ENCODE measurements at regions not wholly inside any gene's neighbourhood (a gene's known extent, or its start where the extent isn't known, plus 50 kb on each side); places are given as distances from the start of the nearest gene placed in this dataset.
"Not testable (repeated sequence)": the region's sequence is repeated elsewhere in the genome, so short reads cannot be mapped to it uniquely, and the experiment has no call there.

GRCh38 chr6:170198298-170198697 lies 92.6 kb downstream of the DLL1 start:
- TF ChIP-seq CTCF (IDR thresholded peaks at IDR 0.05; ENCODE audit: control extremely low read depth, extremely low read depth): no peak
- no peaks in the 10 kb centered on the region for H3K36me3 ChIP-seq (ENCODE audit: control insufficient read depth in 4 of 4, insufficient read depth in 4 of 4, low read length in 4 of 4)
- peaks cover 0 to 3% (median 0%) of the 10 kb centered on the region in 5 donors for H3K4me1 ChIP-seq (ENCODE audit: control insufficient read depth in 5 of 5, insufficient read depth in 5 of 5, low read length in 5 of 5)
- H3K4me3 ChIP-seq: no peak overlapping the region
- peaks cover 0 to 8% (median 1%) of the 10 kb centered on the region in 4 donors for H3K9me3 ChIP-seq (ENCODE audit: control insufficient read depth in 4 of 4, insufficient read depth in 3 of 4, low read length in 3 of 4)
- H3K9ac ChIP-seq (ENCODE audit: insufficient read depth in 1 of 2, low read length in 2 of 2): no peak overlapping the region
- no peak for DNase-seq
- no peak overlapping the region for H3K27ac ChIP-seq (ENCODE audit: low read depth in 1 of 2, low read length in 1 of 2)
- peaks cover 0 to 3% (median 0%) of the 10 kb centered on the region in 3 donors for H3K27me3 ChIP-seq (ENCODE audit: control insufficient read depth in 3 of 3, insufficient read depth in 3 of 3, low read length in 2 of 3)
- ATAC-seq (ENCODE audit: insufficient read depth, low FRiP score): no peak
- 38 to 44% methylated on average over 2 of the region's 2 CpGs for WGBS, 2 donors

- Histone ChIP-seq H3K27me3 (ENCODE audit: control insufficient read depth in 3 of 3, insufficient read depth in 3 of 3, low read length in 2 of 3) (no peaks in the 10 kb centered on the region), H3K9me3 (ENCODE audit: control insufficient read depth in 4 of 4, insufficient read depth in 3 of 4, low read length in 3 of 4) (peaks cover 0 to 6% (median 1%) of the 10 kb centered on the region in 4 donors), H3K27ac (ENCODE audit: low read depth in 1 of 2, low read length in 1 of 2) (no peak overlapping the region), H3K4me3 (no peak overlapping the region), H3K4me1 (ENCODE audit: control insufficient read depth in 5 of 5, insufficient read depth in 5 of 5, low read length in 5 of 5) (no peaks in the 10 kb centered on the region), H3K36me3 (ENCODE audit: control insufficient read depth in 4 of 4, insufficient read depth in 4 of 4, low read length in 4 of 4) (no peaks in the 10 kb centered on the region), H3K9ac (ENCODE audit: insufficient read depth in 1 of 2, low read length in 2 of 2) (no peak overlapping the region)
- TF ChIP-seq CTCF (IDR thresholded peaks at IDR 0.05; ENCODE audit: control extremely low read depth, extremely low read depth): no peak
- ATAC-seq (ENCODE audit: insufficient read depth, low FRiP score): no peak
- DNase-seq: no peak
- 85 to 91% methylated on average over 13 of the region's 13 CpGs for WGBS, 2 donors
Observed at GRCh38 chr6:170193326-170193821, 97.5 kb downstream of the DLL1 start.

DNA sequence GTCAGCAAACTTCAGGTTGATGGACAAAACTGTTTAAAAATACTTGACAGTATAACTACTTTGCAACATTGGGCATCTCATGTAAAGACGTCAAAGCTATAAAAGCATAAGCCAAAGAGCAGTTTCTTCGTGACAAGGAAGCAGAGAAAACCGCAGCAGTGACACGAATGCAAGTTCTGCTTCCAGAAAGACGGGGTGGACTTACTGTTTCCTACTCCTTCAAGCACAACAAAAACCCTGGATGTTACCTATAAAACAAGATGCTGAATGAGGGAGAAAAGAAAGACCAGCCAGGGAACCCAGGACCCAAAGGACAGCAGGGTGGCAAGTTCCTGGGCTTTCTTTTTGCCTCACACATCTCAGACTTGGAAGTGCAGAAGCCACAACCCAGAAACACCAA lies 98.0 kb downstream of the DLL1 start:
- 91 to 92% methylated on average over 5 of the region's 5 CpGs for WGBS, 2 donors
- no peak overlapping the region for H3K27ac ChIP-seq (ENCODE audit: low read depth in 1 of 2, low read length in 1 of 2)
- H3K9ac ChIP-seq (ENCODE audit: insufficient read depth in 1 of 2, low read length in 2 of 2): no peak overlapping the region
- no peak for DNase-seq
- peaks cover 0 to 6% (median 1%) of the 10 kb centered on the region in 4 donors for H3K9me3 ChIP-seq (ENCODE audit: control insufficient read depth in 4 of 4, insufficient read depth in 3 of 4, low read length in 3 of 4)
- no peak for ATAC-seq (ENCODE audit: insufficient read depth, low FRiP score)
- H3K36me3 ChIP-seq (ENCODE audit: control insufficient read depth in 4 of 4, insufficient read depth in 4 of 4, low read length in 4 of 4): no peaks in the 10 kb centered on the region
- no peaks in the 10 kb centered on the region for H3K27me3 ChIP-seq (ENCODE audit: control insufficient read depth in 3 of 3, insufficient read depth in 3 of 3, low read length in 2 of 3)
- H3K4me1 ChIP-seq (ENCODE audit: control insufficient read depth in 5 of 5, insufficient read depth in 5 of 5, low read length in 5 of 5): no peaks in the 10 kb centered on the region
- H3K4me3 ChIP-seq: no peak overlapping the region
- TF ChIP-seq CTCF (IDR thresholded peaks at IDR 0.05; ENCODE audit: control extremely low read depth, extremely low read depth): no peak

GRCh38 chr6:170192101-170192500 lies 98.8 kb downstream of the DLL1 start:
- H3K4me3 ChIP-seq; H3K4me1 ChIP-seq (ENCODE audit: control insufficient read depth in 5 of 5, insufficient read depth in 5 of 5, low read length in 5 of 5); DNase-seq; H3K36me3 ChIP-seq (ENCODE audit: control insufficient read depth in 4 of 4, insufficient read depth in 4 of 4, low read length in 4 of 4); ATAC-seq (ENCODE audit: insufficient read depth, low FRiP score); H3K27ac ChIP-seq (ENCODE audit: low read depth in 1 of 2, low read length in 1 of 2); H3K9me3 ChIP-seq (ENCODE audit: control insufficient read depth in 4 of 4, insufficient read depth in 3 of 4, low read length in 3 of 4); H3K9ac ChIP-seq (ENCODE audit: insufficient read depth in 1 of 2, low read length in 2 of 2); H3K27me3 ChIP-seq (ENCODE audit: control insufficient read depth in 3 of 3, insufficient read depth in 3 of 3, low read length in 2 of 3): not testable (repeated sequence)
- 84 to 90% methylated on average over 8 of the region's 8 CpGs for WGBS, 2 donors

Measured in lung (tissue), 11 donors.